Stomach smooth muscle (tissue), 2 donors: ENCODE measurements at regions not wholly inside any gene's neighbourhood (a gene's known extent, or its start where the extent isn't known, plus 50 kb on each side); places are given as distances from the start of the nearest gene placed in this dataset.
"Not testable (repeated sequence)": the region's sequence is repeated elsewhere in the genome, so short reads cannot be mapped to it uniquely, and the experiment has no call there.

Experiments
- H3K27ac ChIP-seq: one replicate; pipeline ENCODE4 v1.7.0; 2013; ENCODE audit warnings: mild to moderate bottlenecking, low read length, inconsistent platforms
- H3K27me3 ChIP-seq, 2 donors: one replicate each; pipeline ENCODE4 v1.7.0; 2013; ENCODE audit warnings: low read length in 2 of 2; ENCODE audit not compliant: insufficient read depth in 2 of 2, control insufficient read depth in 1 of 2
- H3K36me3 ChIP-seq, 2 donors: one replicate each; pipeline ENCODE4 v1.7.0; 2013; ENCODE audit warnings: low read length in 2 of 2; ENCODE audit not compliant: control insufficient read depth in 2 of 2, insufficient read depth in 2 of 2
- H3K4me1 ChIP-seq: one replicate; pipeline ENCODE4 v1.7.0; 2013; ENCODE audit warnings: low read length; ENCODE audit not compliant: control insufficient read depth, insufficient read depth
- H3K4me3 ChIP-seq, 2 donors: one replicate each; pipeline ENCODE4 v1.7.0; 2013; ENCODE audit warnings: low read length in 2 of 2
- H3K9ac ChIP-seq, 2 donors: one replicate each; pipeline ENCODE4 v1.7.0; 2013; ENCODE audit warnings: low read length in 2 of 2, mild to moderate bottlenecking in 1 of 2
- H3K9me3 ChIP-seq, 2 donors: one replicate each; pipeline ENCODE4 v1.7.0; 2013; ENCODE audit warnings: low read length in 2 of 2; ENCODE audit not compliant: control insufficient read depth in 2 of 2
- donor health status: healthy.
- donor health status: Pancreatic carcinoma.

- not testable (repeated sequence) for H3K27me3 ChIP-seq, H3K4me3 ChIP-seq, H3K9me3 ChIP-seq, H3K36me3 ChIP-seq, H3K27ac ChIP-seq, H3K4me1 ChIP-seq, H3K9ac ChIP-seq
These were observed 90.2 kb downstream of the ATP6V0E2 start for GRCh38 chr7:149963985-149964384.

- not testable (repeated sequence) for H3K9me3 ChIP-seq, H3K4me1 ChIP-seq, H3K36me3 ChIP-seq, H3K4me3 ChIP-seq, H3K27ac ChIP-seq, H3K9ac ChIP-seq, H3K27me3 ChIP-seq
These were observed 92.7 kb downstream of the ATP6V0E2 start for GRCh38 chr7:149966444-149966843.

- not testable (repeated sequence) for H3K9me3 ChIP-seq, H3K9ac ChIP-seq, H3K36me3 ChIP-seq, H3K27me3 ChIP-seq, H3K4me3 ChIP-seq, H3K4me1 ChIP-seq, H3K27ac ChIP-seq
These were observed 99.2 kb downstream of the ATP6V0E2 start for GRCh38 chr7:149972977-149973376.

- not testable (repeated sequence) for H3K9me3 ChIP-seq, H3K4me1 ChIP-seq, H3K27me3 ChIP-seq, H3K4me3 ChIP-seq, H3K27ac ChIP-seq, H3K9ac ChIP-seq, H3K36me3 ChIP-seq
These were observed 99.9 kb downstream of the ATP6V0E2 start for GRCh38 chr7:149973681-149974080.

- H3K27me3 ChIP-seq, H3K4me3 ChIP-seq, H3K36me3 ChIP-seq: not testable (repeated sequence)
These were observed 101.8 kb downstream of the ATP6V0E2 start for GRCh38 chr7:149975608-149976007.

GRCh38 chr7:149978537-149978936 lies 104.8 kb downstream of the ATP6V0E2 start:
- not testable (repeated sequence) for H3K27me3 ChIP-seq, H3K27ac ChIP-seq, H3K36me3 ChIP-seq, H3K9me3 ChIP-seq, H3K9ac ChIP-seq, H3K4me3 ChIP-seq, H3K4me1 ChIP-seq

More at GRCh38 chr7:149975608-149976007, 101.8 kb downstream of the ATP6V0E2 start:
- not testable (repeated sequence) for H3K27ac ChIP-seq, H3K4me1 ChIP-seq, H3K9me3 ChIP-seq, H3K9ac ChIP-seq

GRCh38 chr7:149978944-149979343 lies 105.2 kb downstream of the ATP6V0E2 start:
- not testable (repeated sequence) for H3K4me1 ChIP-seq, H3K9me3 ChIP-seq, H3K9ac ChIP-seq, H3K27ac ChIP-seq, H3K4me3 ChIP-seq, H3K36me3 ChIP-seq, H3K27me3 ChIP-seq

- not testable (repeated sequence) for H3K27me3 ChIP-seq, H3K9ac ChIP-seq, H3K4me1 ChIP-seq, H3K36me3 ChIP-seq, H3K4me3 ChIP-seq, H3K27ac ChIP-seq, H3K9me3 ChIP-seq
These were observed 108.9 kb downstream of the ATP6V0E2 start for GRCh38 chr7:149982537-149983112.

GRCh38 chr7:149986866-149987265 lies 113.1 kb downstream of the ATP6V0E2 start:
- not testable (repeated sequence) for H3K27ac ChIP-seq, H3K4me1 ChIP-seq, H3K9me3 ChIP-seq, H3K9ac ChIP-seq, H3K36me3 ChIP-seq, H3K27me3 ChIP-seq, H3K4me3 ChIP-seq

GRCh38 chr7:149991652-149992302 lies 118.0 kb downstream of the ATP6V0E2 start:
- not testable (repeated sequence) for H3K27ac ChIP-seq, H3K4me1 ChIP-seq, H3K27me3 ChIP-seq, H3K4me3 ChIP-seq, H3K9ac ChIP-seq, H3K36me3 ChIP-seq, H3K9me3 ChIP-seq

- H3K4me1 ChIP-seq, H3K27ac ChIP-seq: not testable (repeated sequence)
These were observed 118.6 kb downstream of the ATP6V0E2 start for GRCh38 chr7:149992366-149992765.

More at GRCh38 chr7:149992366-149992765, 118.6 kb downstream of the ATP6V0E2 start:
- H3K36me3 ChIP-seq, H3K9me3 ChIP-seq, H3K27me3 ChIP-seq, H3K9ac ChIP-seq, H3K4me3 ChIP-seq: not testable (repeated sequence)
